Endothelial cell of umbilical vein (primary cell): ENCODE measurements at regions not wholly inside any gene's neighbourhood (a gene's known extent, or its start where the extent isn't known, plus 50 kb on each side); places are given as distances from the start of the nearest gene placed in this dataset.

ENCODE experiments used
- BruUV-seq: library from RNA; stranded (reverse); fragments of 400-500 nt; replicated peaks from 2 replicates; lab custom pipeline; 2021; lab: Mats Ljungman, UMichigan
- CTCF ChIA-PET: fragments of 300-600, 350-600 bp; sonication (Branson Sonifier 250); formaldehyde crosslinking; loops from one replicate; lab custom pipeline; 2021; ENCODE audit warnings: antibody characterized with exemption, inconsistent platforms; lab: Charles Lee
- POLR2A ChIA-PET: fragments of 300-600, 350-600 bp; sonication (Branson Sonifier 250); formaldehyde crosslinking; loops from one replicate; lab custom pipeline; 2021; ENCODE audit warnings: antibody characterized with exemption, inconsistent platforms; lab: Charles Lee
- DNase-seq: peaks from one replicate; pipeline ENCODE4 v3.0.0-alpha.2; 2011; ENCODE audit warnings: low read depth, low spot score
- FAIRE-seq: peaks from 2 replicates; lab custom pipeline; 2011; peaks lifted over from hg19 to GRCh38; lab: Jason Lieb, UNC
- H2AFZ ChIP-seq: 2 replicates; pipeline ENCODE4 v1.6.0; 2012; ENCODE audit warnings: low read depth, low read length, control low read depth, inconsistent platforms
- H3K27ac ChIP-seq: 2 replicates; pipeline ENCODE4 v1.5.1; 2011; ENCODE audit warnings: low read depth, mild to moderate bottlenecking, control low read depth, low read length, moderate library complexity; ENCODE audit not compliant: insufficient read depth
- H3K27me3 ChIP-seq, 2 experiments: 2 replicates each; pipeline versions ENCODE4 v1.6.0 to v1.6.1; 2011; ENCODE audit warnings: low read length in 2 of 2, mixed read lengths in 1 of 2; ENCODE audit not compliant: control insufficient read depth in 2 of 2, insufficient read depth in 2 of 2
- H3K36me3 ChIP-seq, 2 experiments: 2 replicates in 1 of 2; 3 replicates in 1 of 2; pipeline ENCODE4 v1.5.1; 2011; ENCODE audit warnings: low read length in 2 of 2, mild to moderate bottlenecking in 1 of 2, moderate library complexity in 1 of 2; ENCODE audit not compliant: control insufficient read depth in 2 of 2, insufficient read depth in 2 of 2; ENCODE audit errors: extremely low read depth in 1 of 2
- H3K4me1 ChIP-seq: 3 replicates; pipeline ENCODE4 v1.5.1; 2011; ENCODE audit warnings: mild to moderate bottlenecking, low read length; ENCODE audit not compliant: control insufficient read depth, insufficient read depth; ENCODE audit errors: extremely low read depth
- H3K4me2 ChIP-seq: 2 replicates; pipeline ENCODE4 v1.6.1; 2011; ENCODE audit warnings: low read length, control low read depth, mixed read lengths; ENCODE audit not compliant: insufficient read depth
- H3K4me3 ChIP-seq, 3 experiments: fragments of 200-600 bp in 1 of 3; sonication (generic), shearing (Covaris generic) in 1 of 3; replicated peaks in 1 of 3; 2 replicates each; pipeline ENCODE4 v1.5.1; 2011 to 2016; ENCODE audit warnings: control low read depth in 3 of 3, low read length in 3 of 3, mild to moderate bottlenecking in 2 of 3, inconsistent platforms in 1 of 3, low read depth in 1 of 3, moderate library complexity in 1 of 3; ENCODE audit not compliant: insufficient read depth in 1 of 3
- H3K79me2 ChIP-seq: 2 replicates; pipeline ENCODE4 v1.6.0; 2012; ENCODE audit warnings: low read length, inconsistent platforms; ENCODE audit not compliant: control insufficient read depth, insufficient read depth
- H3K9ac ChIP-seq: replicated peaks from 2 replicates; pipeline ENCODE3; 2011; ENCODE audit warnings: low read length, control low read depth; ENCODE audit not compliant: insufficient read depth; ENCODE audit errors: extremely low read depth
- H3K9me1 ChIP-seq: replicated peaks from 3 replicates; pipeline ENCODE4 v1.6.0; 2011; ENCODE audit warnings: mild to moderate bottlenecking, low read length; ENCODE audit not compliant: control insufficient read depth, insufficient read depth; ENCODE audit errors: extremely low read depth
- H3K9me3 ChIP-seq: replicated peaks from 2 replicates; pipeline ENCODE4 v1.5.1; 2012; ENCODE audit warnings: low read length, inconsistent platforms; ENCODE audit not compliant: control insufficient read depth, insufficient read depth
- H4K20me1 ChIP-seq: replicated peaks from 2 replicates; pipeline ENCODE3; 2011; ENCODE audit warnings: mild to moderate bottlenecking, low read length; ENCODE audit not compliant: control insufficient read depth, insufficient read depth; ENCODE audit errors: extremely low read depth
- CTCF ChIP-seq, 2 donors: IDR thresholded peaks; 1 replicate in 1 of 2; 2 replicates in 1 of 2; pipeline ENCODE4 v1.5.1; 2011; ENCODE audit warnings: low read length in 2 of 2, mild to moderate bottlenecking in 2 of 2, moderate library complexity in 2 of 2, control low read depth in 1 of 2, inconsistent platforms in 1 of 2, low read depth in 1 of 2; ENCODE audit not compliant: insufficient read depth in 1 of 2; ENCODE audit errors: extremely low read depth in 1 of 2
- EZH2 ChIP-seq: IDR thresholded peaks from 2 replicates; pipeline ENCODE4 v1.6.1; 2012; ENCODE audit warnings: borderline replicate concordance, low read depth, mild to moderate bottlenecking, moderate library complexity, low read length, inconsistent platforms; ENCODE audit not compliant: severe bottlenecking
- FOS ChIP-seq: IDR thresholded peaks from 2 replicates; pipeline ENCODE4 v1.6.1; 2011; ENCODE audit warnings: mild to moderate bottlenecking, low read length, moderate library complexity, borderline replicate concordance; ENCODE audit not compliant: insufficient read depth
- GATA2 ChIP-seq: IDR thresholded peaks from 2 replicates; pipeline ENCODE4 v1.7.0; 2011; ENCODE audit warnings: low read depth, mild to moderate bottlenecking, moderate library complexity, mixed read lengths, low read length; ENCODE audit not compliant: insufficient read length, insufficient read depth
- JUN ChIP-seq: IDR thresholded peaks from 2 replicates; pipeline ENCODE4 v1.6.1; 2011; ENCODE audit warnings: borderline replicate concordance, low read depth; ENCODE audit not compliant: insufficient read length, insufficient read depth
- MAX ChIP-seq: IDR thresholded peaks from 2 replicates; pipeline ENCODE4 v1.6.1; 2011; ENCODE audit not compliant: insufficient read depth, insufficient read length
- MYC ChIP-seq: IDR thresholded peaks from one replicate; pipeline ENCODE4 v1.6.1; 2011; ENCODE audit warnings: mild to moderate bottlenecking, low read depth, low read length
- POLR2A ChIP-seq: IDR thresholded peaks from 2 replicates; pipeline ENCODE4 v1.6.1; 2012; ENCODE audit warnings: low read depth, mild to moderate bottlenecking, control low read depth, low read length
- POLR2AphosphoS5 ChIP-seq: IDR thresholded peaks from 2 replicates; pipeline ENCODE4 v1.6.1; 2012; ENCODE audit warnings: low read depth, mild to moderate bottlenecking, control low read depth, low read length, moderate library complexity; ENCODE audit not compliant: insufficient read depth
- dilution Hi-C: fragments of 300-500 bp; cut with MboI; formaldehyde crosslinking; loops from one replicate; pipeline ENCODE4 v1.15.0; 2019; ENCODE audit warnings: low sequenced_read_pairs; ENCODE audit not compliant: extremely low pct_ligation_motif_present
- intact Hi-C: fragments of 100-400 bp; cut with micrococcal nuclease; formaldehyde crosslinking; loops from one replicate; pipeline ENCODE4 v1.10.0; 2022

- H3K4me2 ChIP-seq: no peak overlapping the region
- no peaks in the 10 kb centered on the region for H3K9me3 ChIP-seq
- no peak for FAIRE-seq
- H3K27me3 ChIP-seq: no peaks in the 10 kb centered on the region
- BruUV-seq: no TSS peak
- H3K27ac ChIP-seq: no peak overlapping the region
- no peak for DNase-seq
- dilution Hi-C loops (no loop called here), intact Hi-C loops (no loop called here)
- no peak overlapping the region for H2AFZ ChIP-seq
- H3K79me2 ChIP-seq: no peaks in the 10 kb centered on the region
- POLR2A ChIA-PET: no interaction called here
- CTCF ChIA-PET: interaction anchor here (1.4 to 2.1 kb wide), 2 partner anchors 28 to 90 kb away, joined by 4 to 6 read pairs; no protein-coding TSS in a partner anchor
- no peak for TF ChIP-seq MYC
- H3K36me3 ChIP-seq: no peaks in the 10 kb centered on the region
- H3K4me1 ChIP-seq: peaks cover 32% of the 10 kb centered on the region
- no peaks in the 10 kb centered on the region for H3K9me1 ChIP-seq
- no peak overlapping the region for H3K4me3 ChIP-seq
- H3K9ac ChIP-seq: no peak overlapping the region
- no peaks in the 10 kb centered on the region for H4K20me1 ChIP-seq
These were observed 175.0 kb upstream of the TLE3 start for GRCh38 chr15:70272565-70273355.

- no peaks in the 10 kb centered on the region for H4K20me1 ChIP-seq
- H3K4me2 ChIP-seq: no peak overlapping the region
- dilution Hi-C loops (no loop called here), intact Hi-C loops (loop anchor here (2.0 kb wide), 1 partner anchor 203 kb away; no protein-coding TSS in a partner anchor)
- no TSS peak for BruUV-seq
- H3K9me3 ChIP-seq: no peaks in the 10 kb centered on the region
- peak overlapping the region; percentile 25 for H3K9ac ChIP-seq
- H3K4me1 ChIP-seq: peaks cover 36% of the 10 kb centered on the region
- H3K36me3 ChIP-seq: no peaks in the 10 kb centered on the region
- H3K79me2 ChIP-seq: no peaks in the 10 kb centered on the region
- ChIA-PET POLR2A (no interaction called here), CTCF (interaction anchor here (0.8 to 1.1 kb wide), 4 partner anchors 17 to 175 kb away, joined by 3 to 4 read pairs (median 4); no protein-coding TSS in a partner anchor)
- peak; percentile 89 for DNase-seq
- H3K4me3 ChIP-seq: no peak overlapping the region
- H3K27ac ChIP-seq: peak overlapping the region; percentile 80
- peak; percentile 98 for FAIRE-seq
- TF ChIP-seq POLR2A (no peak), MAX (no peak), CTCF (IDR thresholded peaks at IDR 0.05; ENCODE audit: extremely low read depth in 1 of 2, insufficient read depth in 1 of 2, low read depth in 1 of 2, low read length in 2 of 2) (no peak), MYC (no peak), JUN (peak; percentile 85), FOS (peak; percentile 95), EZH2 (no peak), GATA2 (no peak), POLR2AphosphoS5 (no peak)
- no peaks in the 10 kb centered on the region for H3K27me3 ChIP-seq
- no peak overlapping the region for H2AFZ ChIP-seq
- no peaks in the 10 kb centered on the region for H3K9me1 ChIP-seq
These were observed 173.8 kb upstream of the TLE3 start for GRCh38 chr15:70271422-70272088.
